Kidney capillary endothelial cell (primary cell): ENCODE measurements at regions not wholly inside any gene's neighbourhood (a gene's known extent, or its start where the extent isn't known, plus 50 kb on each side); places are given as distances from the start of the nearest gene placed in this dataset.

Source experiments
- DNase-seq: peaks from one replicate; pipeline ENCODE4 v3.0.0-alpha.2; 2018; ENCODE audit warnings: low spot score

- DNase-seq, result no peak
Measured at GRCh38 chr6:90877616-90878015, 290.7 kb upstream of the MAP3K7 start.

- DNase-seq, result no peak
Measured at GRCh38 chr6:90874931-90875330, 288.1 kb upstream of the MAP3K7 start.

GRCh38 chr6:90872981-90873380 lies 286.1 kb upstream of the MAP3K7 start:
- DNase-seq, result no peak

- DNase-seq, result no peak
Measured at GRCh38 chr6:90870561-90870960, 283.7 kb upstream of the MAP3K7 start.

- DNase-seq, result no peak
Measured at GRCh38 chr6:90868656-90869055, 281.8 kb upstream of the MAP3K7 start.

GRCh38 chr6:90868256-90868655 lies 281.4 kb upstream of the MAP3K7 start:
- no peak for DNase-seq

- DNase-seq, result no peak
Measured at GRCh38 chr6:90865513-90865912, 278.6 kb upstream of the MAP3K7 start.

GRCh38 chr6:90863043-90863442 lies 276.2 kb upstream of the MAP3K7 start:
- no peak for DNase-seq

GRCh38 chr6:90860822-90861601 lies 274.1 kb upstream of the MAP3K7 start:
- peak; percentile 10 for DNase-seq

- DNase-seq, result peak; percentile 5
Measured at GRCh38 chr6:90859612-90860011, 272.7 kb upstream of the MAP3K7 start.

- no peak for DNase-seq
Measured at GRCh38 chr6:90859056-90859455, 272.2 kb upstream of the MAP3K7 start.

- no peak for DNase-seq
Measured at GRCh38 chr6:90849686-90850085, 262.8 kb upstream of the MAP3K7 start.

- DNase-seq, result no peak
Measured at GRCh38 chr6:90846824-90847223, 260.0 kb upstream of the MAP3K7 start.

- no peak for DNase-seq
Measured at GRCh38 chr6:90835596-90836212, 248.8 kb upstream of the MAP3K7 start.

- no peak for DNase-seq
Measured at GRCh38 chr6:90829311-90829710, 242.4 kb upstream of the MAP3K7 start.

- no peak for DNase-seq
Measured at GRCh38 chr6:90820436-90820835, 233.6 kb upstream of the MAP3K7 start.

- DNase-seq, result no peak
Measured at GRCh38 chr6:90819483-90819882, 232.6 kb upstream of the MAP3K7 start.

GRCh38 chr6:90818163-90818562 lies 231.3 kb upstream of the MAP3K7 start:
- DNase-seq, result no peak

GRCh38 chr6:90816764-90817163 lies 229.9 kb upstream of the MAP3K7 start:
- DNase-seq, result no peak

GRCh38 chr6:90811596-90812226 lies 224.8 kb upstream of the MAP3K7 start:
- DNase-seq, result no peak

GRCh38 chr6:90809035-90809434 lies 222.2 kb upstream of the MAP3K7 start:
- no peak for DNase-seq

- no peak for DNase-seq
Measured at GRCh38 chr6:90807791-90808701, 221.2 kb upstream of the MAP3K7 start.
